MM.1S (cell line): ENCODE measurements at regions not wholly inside any gene's neighbourhood (a gene's known extent, or its start where the extent isn't known, plus 50 kb on each side); places are given as distances from the start of the nearest gene placed in this dataset.

Experiments used
- CTCF ChIP-seq: fragments of 300-600 bp; sonication (generic); IDR thresholded peaks from 2 replicates; pipeline ENCODE4 v1.5.1; 2016; ENCODE audit warnings: antibody characterized with exemption, low read length, mixed read lengths
- EZH2 ChIP-seq: fragments of 300-600 bp; sonication (generic); optimal IDR thresholded peaks from 2 replicates; pipeline ENCODE3; 2017; ENCODE audit warnings: low read depth, mild to moderate bottlenecking, antibody characterized with exemption, low read length, mixed read lengths

- TF ChIP-seq CTCF (no peak), EZH2 (no peak)
Observed at GRCh38 chr1:47675047-47675675, 237.3 kb downstream of the FOXD2 start.
